ENCODE measurements at regions not wholly inside any gene's neighbourhood (a gene's known extent, or its start where the extent isn't known, plus 50 kb on each side); places are given as distances from the start of the nearest gene placed in this dataset.

GRCh38 chr6:170084166-170084730 lies 206.6 kb downstream of the DLL1 start:
- DNase-seq (ENCODE audit: low read depth in 2 of 2): no peak

DNA sequence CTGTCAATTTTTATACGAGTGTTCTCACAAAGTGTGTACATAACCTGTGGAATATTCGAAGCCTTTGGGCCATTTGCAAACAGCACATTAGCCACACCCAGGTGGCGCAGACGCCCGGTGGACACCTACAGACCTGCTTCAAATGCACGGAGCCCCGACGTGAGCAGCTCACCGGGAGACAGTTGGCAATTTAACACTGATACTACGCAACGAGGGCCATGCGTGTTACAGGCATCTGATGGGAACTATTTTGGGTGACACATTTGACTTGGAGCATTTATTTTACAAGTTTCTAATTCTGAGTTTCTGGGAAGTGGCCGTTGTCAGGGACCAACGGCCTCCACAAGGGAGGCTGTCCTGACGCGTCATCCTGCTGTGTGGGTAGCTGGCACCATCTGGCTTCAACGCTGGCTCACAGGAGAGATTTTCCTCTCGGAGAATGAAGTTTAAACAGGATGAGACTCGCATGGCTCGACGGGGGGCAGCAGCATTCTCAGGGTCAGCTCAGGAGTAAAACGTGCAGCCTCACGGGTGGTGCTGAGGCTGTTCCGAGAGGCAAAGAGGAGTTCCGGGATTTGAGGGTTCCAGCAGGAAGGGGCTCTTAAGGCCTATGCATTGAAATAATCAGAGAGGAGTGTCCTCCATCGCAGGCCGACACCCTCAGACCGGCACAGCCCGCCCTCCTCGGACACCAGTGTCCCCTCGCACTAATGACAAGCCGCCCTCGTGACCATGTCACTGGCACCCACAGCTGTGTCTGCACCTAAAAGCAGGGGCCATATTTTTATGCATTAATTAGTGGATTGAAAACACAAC lies 207.4 kb downstream of the DLL1 start:
- no peak for DNase-seq (ENCODE audit: low read depth in 2 of 2)

DNA sequence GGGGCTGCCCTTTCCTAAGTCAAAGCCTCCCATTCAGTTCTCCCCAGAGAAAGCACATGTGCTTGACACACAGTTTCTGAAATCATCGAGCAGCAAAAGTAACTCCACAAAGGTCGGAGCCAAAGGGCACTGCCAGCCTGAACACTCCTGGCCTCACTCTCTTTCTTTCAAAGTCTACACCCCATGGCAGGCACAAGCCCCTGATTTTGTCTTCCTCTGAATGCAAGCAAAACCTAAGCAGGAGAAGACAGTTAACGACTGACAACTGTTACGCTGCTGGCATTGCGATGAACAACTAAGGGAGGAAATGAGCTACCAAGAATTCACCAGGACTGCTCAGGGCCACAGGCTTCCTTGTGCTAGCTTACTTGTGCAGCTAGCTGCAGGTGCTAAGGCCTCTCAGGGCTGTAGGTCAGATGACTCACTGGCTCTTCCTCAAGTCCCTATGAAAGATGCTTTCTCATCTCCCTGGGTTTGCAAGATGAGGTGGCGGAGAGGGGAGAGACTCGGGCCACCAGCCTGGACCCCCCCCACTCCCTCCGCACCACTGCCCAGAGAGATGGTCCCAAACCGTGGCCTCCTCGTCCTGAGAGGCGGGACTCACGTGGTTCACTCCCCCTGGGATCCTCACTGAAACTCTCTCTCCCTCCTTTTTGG lies 208.2 kb downstream of the DLL1 start:
- no peak for DNase-seq (ENCODE audit: low read depth in 2 of 2)

DNA sequence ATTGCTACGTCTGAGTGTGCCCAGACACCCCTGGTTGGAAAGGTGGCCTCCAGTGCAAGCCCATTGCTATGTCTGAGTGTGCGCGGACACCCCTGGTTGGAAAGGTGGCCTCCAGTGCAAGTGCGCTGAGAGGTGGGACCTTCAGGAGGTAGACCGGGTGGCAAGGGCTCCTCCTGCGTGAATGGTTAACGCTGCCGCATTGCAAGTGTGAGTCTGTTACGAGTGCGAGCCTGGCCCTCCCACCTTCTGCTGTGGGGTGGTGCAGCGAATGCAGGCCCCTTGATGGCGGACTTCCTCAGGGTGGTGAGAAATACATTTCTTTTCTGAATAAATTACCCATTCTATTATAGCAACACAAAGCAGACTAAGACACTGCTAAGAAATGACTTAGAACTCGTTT lies 208.8 kb downstream of the DLL1 start:
- no peak for DNase-seq (ENCODE audit: low read depth in 2 of 2)

- no peak for DNase-seq (ENCODE audit: low read depth in 2 of 2)
These were observed 209.3 kb downstream of the DLL1 start for GRCh38 chr6:170081556-170081955.

DNA sequence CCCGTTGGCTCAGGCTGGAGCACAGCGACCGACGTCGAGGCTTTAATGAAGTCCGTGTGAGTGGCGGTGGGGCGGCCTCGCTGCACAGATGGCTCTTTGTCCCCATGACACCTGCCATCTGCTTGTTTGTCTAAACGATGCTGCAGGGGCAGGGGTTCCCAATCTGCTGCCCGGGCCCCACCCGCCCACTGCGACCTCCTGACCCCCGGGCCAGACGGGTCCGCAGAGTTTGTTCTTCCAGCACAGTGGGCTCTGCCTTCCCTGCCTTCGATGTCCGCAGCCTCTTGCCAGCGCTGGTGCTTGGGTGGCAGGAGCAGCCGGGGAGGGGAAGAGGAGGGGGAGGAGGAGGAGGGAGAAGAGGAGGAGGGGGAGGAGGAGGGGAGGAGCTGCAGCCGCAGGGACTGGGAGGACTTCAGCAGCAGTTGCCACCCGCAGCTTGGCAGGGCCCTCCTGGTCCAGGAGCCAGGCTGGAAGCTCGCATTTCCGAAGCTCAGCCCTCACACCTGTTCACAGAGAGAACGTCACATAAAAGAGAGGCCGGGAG lies 210.0 kb downstream of the DLL1 start:
- no peak for DNase-seq (ENCODE audit: low read depth in 2 of 2)

DNA sequence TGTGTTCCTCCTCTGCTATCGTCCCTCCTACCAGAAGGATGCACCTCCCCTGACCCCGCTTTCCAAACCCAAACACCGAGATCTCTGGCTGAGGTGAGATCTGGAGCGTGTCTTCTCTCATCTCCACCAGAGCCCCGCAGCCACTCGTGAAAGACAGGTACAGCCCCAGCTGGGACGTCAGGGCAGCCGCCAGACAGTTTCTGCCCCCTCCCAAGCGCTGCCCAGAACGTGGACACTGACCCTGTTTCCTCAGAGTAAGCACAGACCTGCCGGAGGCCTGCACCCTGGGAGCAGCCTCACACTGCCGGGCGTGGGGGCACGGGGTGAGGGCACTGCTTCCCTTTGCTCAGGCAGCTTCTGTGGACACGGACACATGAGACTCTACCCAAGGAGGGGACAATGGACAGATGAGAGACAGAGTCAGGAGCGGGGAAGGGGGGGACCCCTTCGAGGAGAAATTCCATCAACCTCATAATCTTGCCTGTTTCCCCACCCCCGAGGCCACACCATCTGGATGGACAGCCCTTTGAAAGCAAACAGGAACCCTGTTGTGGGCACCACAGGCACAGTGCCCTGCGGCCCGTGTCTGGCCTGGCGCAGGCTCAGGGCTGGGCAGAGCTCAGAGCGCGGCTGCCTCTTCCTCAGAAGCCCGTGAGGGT lies 210.6 kb downstream of the DLL1 start:
- DNase-seq (ENCODE audit: low read depth in 2 of 2): no peak

- DNase-seq (ENCODE audit: low read depth in 2 of 2): no peak
These were observed 214.3 kb downstream of the DLL1 start for GRCh38 chr6:170076466-170077165.

GRCh38 chr6:170075659-170076223 lies 215.1 kb downstream of the DLL1 start:
- DNase-seq (ENCODE audit: low read depth in 2 of 2): no peak

DNA sequence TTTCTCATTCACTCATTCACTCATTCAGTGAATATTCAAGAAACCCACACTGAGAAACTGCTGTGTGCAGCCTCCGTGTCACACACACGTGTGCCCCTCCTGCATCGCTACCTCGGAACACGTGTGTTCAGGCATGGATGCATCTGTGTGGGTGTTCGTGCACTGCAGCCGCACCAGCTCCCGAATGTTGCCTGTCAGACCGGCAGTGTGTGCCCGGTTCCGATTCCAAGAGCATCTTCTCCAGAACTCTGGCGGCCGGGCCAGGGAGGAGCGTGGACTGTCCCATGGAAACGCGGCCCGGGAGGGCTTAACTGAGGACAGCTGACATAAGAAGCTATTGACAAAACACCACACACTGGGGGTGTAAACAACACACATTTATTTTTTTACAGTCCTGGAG lies 216.0 kb downstream of the DLL1 start:
- no peak for DNase-seq (ENCODE audit: low read depth in 2 of 2)

DNA sequence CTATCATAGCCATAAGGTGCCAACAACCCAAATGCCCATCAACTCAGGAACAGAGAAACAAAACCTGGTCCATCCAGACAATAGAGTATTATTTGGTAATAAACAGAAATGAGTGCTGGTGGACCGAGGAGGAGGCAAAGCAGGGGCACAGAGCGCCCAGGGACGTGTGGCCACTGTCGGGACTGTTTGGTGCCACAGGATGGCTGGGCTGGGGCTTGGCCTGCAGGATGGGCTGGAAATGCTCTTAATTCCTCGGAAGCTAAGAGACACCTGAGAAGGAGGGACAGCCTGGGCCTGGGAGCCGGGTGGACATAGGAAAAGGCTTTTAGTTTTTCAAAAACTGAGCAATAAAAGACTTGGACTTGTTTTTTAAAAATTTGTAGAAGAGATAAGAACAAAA lies 216.4 kb downstream of the DLL1 start:
- DNase-seq (ENCODE audit: low read depth in 2 of 2): no peak

GRCh38 chr6:170073846-170074245 lies 217.0 kb downstream of the DLL1 start:
- no peak for DNase-seq (ENCODE audit: low read depth in 2 of 2)

DNA sequence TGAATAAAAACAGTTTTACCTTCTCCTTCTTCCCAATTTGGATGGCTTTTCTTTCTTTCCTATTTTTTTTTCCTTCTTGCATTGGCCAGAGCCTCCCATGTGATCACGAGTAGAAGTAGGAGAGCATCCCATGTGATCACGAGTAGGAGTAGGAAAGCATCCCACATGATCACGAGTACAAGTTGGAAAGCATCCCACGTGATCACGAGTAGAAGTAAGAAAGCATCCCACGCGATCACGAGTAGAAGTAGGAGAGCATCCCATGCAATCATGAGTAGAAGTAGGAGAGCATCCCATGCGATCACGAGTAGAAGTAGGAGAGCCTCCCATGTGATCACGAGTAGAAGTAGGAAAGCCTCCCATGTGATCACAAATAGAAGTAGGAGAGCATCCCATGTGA lies 218.6 kb downstream of the DLL1 start:
- DNase-seq (ENCODE audit: low read depth in 2 of 2): no peak

GRCh38 chr6:170069611-170070010 lies 221.3 kb downstream of the DLL1 start:
- no peak for DNase-seq (ENCODE audit: low read depth in 2 of 2)

DNA sequence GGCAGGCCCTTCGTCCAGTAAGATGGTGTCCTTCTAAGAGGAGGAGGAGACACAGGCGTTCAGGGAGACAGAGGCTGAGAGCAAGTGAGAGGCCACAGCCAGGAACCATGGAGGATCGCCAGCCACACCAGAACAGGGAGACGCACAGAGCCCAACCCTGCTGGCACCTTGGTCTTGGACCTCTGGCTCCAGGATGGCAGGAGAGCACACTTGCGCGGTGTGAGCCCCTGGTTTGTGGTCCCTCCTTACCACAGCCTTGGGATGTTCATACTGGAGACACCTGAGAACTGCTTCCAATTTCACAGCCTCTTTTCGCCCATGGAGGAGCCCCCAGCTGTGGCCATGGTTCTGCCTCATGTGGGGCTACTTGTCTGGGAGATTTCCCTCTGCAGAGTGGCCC lies 222.4 kb downstream of the DLL1 start:
- DNase-seq (ENCODE audit: low read depth in 2 of 2): no peak

- DNase-seq (ENCODE audit: low read depth in 2 of 2): no peak
These were observed 222.9 kb downstream of the DLL1 start for GRCh38 chr6:170067923-170068360.

GRCh38 chr6:170067181-170067641 lies 223.7 kb downstream of the DLL1 start:
- DNase-seq (ENCODE audit: low read depth in 2 of 2): no peak

- no peak for DNase-seq (ENCODE audit: low read depth in 2 of 2)
These were observed 224.2 kb downstream of the DLL1 start for GRCh38 chr6:170066679-170067078.

- no peak for DNase-seq (ENCODE audit: low read depth in 2 of 2)
These were observed 226.9 kb downstream of the DLL1 start for GRCh38 chr6:170063851-170064602.

DNA sequence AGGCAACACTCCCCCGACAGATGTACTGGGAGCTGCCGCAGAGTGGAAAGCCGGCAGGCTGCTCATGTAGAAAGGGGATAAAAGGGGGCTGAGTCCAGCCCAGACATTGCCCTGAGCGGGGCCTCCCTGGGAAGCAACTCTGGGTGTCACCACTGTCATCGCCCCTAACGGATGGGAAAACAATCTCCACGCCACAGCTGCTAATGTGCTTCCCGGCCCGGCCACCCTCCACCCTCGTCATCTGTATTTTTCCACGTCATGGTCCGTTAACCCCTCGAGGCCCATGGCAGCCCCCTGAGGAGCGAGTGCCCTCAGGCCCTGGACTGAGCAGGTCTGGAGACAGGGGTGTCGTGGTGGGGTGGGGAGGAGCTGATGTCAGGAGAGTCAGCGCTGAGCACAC lies 227.4 kb downstream of the DLL1 start:
- no peak for DNase-seq (ENCODE audit: low read depth in 2 of 2)

- DNase-seq (ENCODE audit: low read depth in 2 of 2): no peak
These were observed 228.0 kb downstream of the DLL1 start for GRCh38 chr6:170062915-170063241.

All from fibroblast of skin of left quadriceps (primary cell).